SK-N-SH treated with all-trans-retinoic acid at 6 μM for 48 hours (cell line): ENCODE measurements at regions not wholly inside any gene's neighbourhood (a gene's known extent, or its start where the extent isn't known, plus 50 kb on each side); places are given as distances from the start of the nearest gene placed in this dataset.

ENCODE experiments used
- ATAC-seq: fragments of 200-7000 bp; cut with Tn5 transposase; 3 replicates; pipeline ENCODE4 v1.9.1; 2020; ENCODE audit warnings: mild to moderate bottlenecking, moderate library complexity
- ARNTL ChIP-seq: fragments of 450-650 bp; formaldehyde crosslinking; IDR thresholded peaks from 2 replicates; pipeline ENCODE4 v1.5.0; 2020; ENCODE audit warnings: low read depth, mild to moderate bottlenecking, moderate library complexity, borderline replicate concordance
- BACH2 ChIP-seq: fragments of 250-450 bp; sonication (Bioruptor Pico); IDR thresholded peaks from 2 replicates; pipeline ENCODE4 v1.9.0; 2021; ENCODE audit warnings: mild to moderate bottlenecking, borderline replicate concordance
- CSDC2 ChIP-seq: fragments of 250-450 bp; sonication (Bioruptor Pico); IDR thresholded peaks from 2 replicates; pipeline ENCODE4 v1.5.0; 2020; ENCODE audit warnings: mild to moderate bottlenecking, moderate library complexity
- ESRRG ChIP-seq: fragments of 250-450 bp; sonication (Bioruptor Pico); IDR thresholded peaks from 2 replicates; pipeline ENCODE4 v1.6.1; 2021; ENCODE audit warnings: mild to moderate bottlenecking
- GLIS3 ChIP-seq: fragments of 250-450 bp; sonication (Bioruptor Pico); IDR thresholded peaks from 2 replicates; pipeline ENCODE4 v1.5.0; 2020; ENCODE audit warnings: mild to moderate bottlenecking, moderate library complexity
- ISL1 ChIP-seq: fragments of 250-450 bp; sonication (Bioruptor Pico); IDR thresholded peaks from 2 replicates; pipeline ENCODE4 v2.1.2; 2022; ENCODE audit warnings: mild to moderate bottlenecking, moderate library complexity
- OSR1 ChIP-seq: fragments of 250-450 bp; sonication (Bioruptor Pico); IDR thresholded peaks from 2 replicates; pipeline ENCODE4 v1.8.0; 2022; ENCODE audit warnings: moderate library complexity, mild to moderate bottlenecking, inconsistent platforms
- PPARA ChIP-seq: fragments of 250-450 bp; sonication (Bioruptor Pico); IDR thresholded peaks from 2 replicates; pipeline ENCODE4 v1.5.0; 2020; ENCODE audit warnings: mild to moderate bottlenecking, borderline replicate concordance
- RARB ChIP-seq: fragments of 250-450 bp; sonication (Bioruptor Pico); IDR thresholded peaks from 2 replicates; pipeline ENCODE4 v1.8.0; 2021; ENCODE audit warnings: mild to moderate bottlenecking, moderate library complexity
- SNAI2 ChIP-seq: fragments of 250-450 bp; sonication (Bioruptor Pico); IDR thresholded peaks from 2 replicates; pipeline ENCODE4 v1.5.0; 2020; ENCODE audit warnings: mild to moderate bottlenecking, moderate library complexity
- TCF4 ChIP-seq: fragments of 250-450 bp; sonication (Bioruptor Pico); IDR thresholded peaks from 2 replicates; pipeline ENCODE4 v1.8.0; 2021; ENCODE audit warnings: mild to moderate bottlenecking, moderate library complexity, borderline replicate concordance
- TOX ChIP-seq: fragments of 250-450 bp; sonication (Bioruptor Pico); IDR thresholded peaks from 2 replicates; pipeline ENCODE4 v1.8.0; 2021; ENCODE audit warnings: mild to moderate bottlenecking, moderate library complexity, borderline replicate concordance
- ZC3H10 ChIP-seq: fragments of 250-450 bp; sonication (Bioruptor Pico); IDR thresholded peaks from 2 replicates; pipeline ENCODE4 v1.5.1; 2021; ENCODE audit warnings: mild to moderate bottlenecking, moderate library complexity
- ZFP3 ChIP-seq: fragments of 250-450 bp; sonication (Bioruptor Pico); IDR thresholded peaks from 2 replicates; pipeline ENCODE4 v1.5.0; 2020; ENCODE audit warnings: mild to moderate bottlenecking, moderate library complexity
- ZFP30 ChIP-seq: fragments of 450-650 bp; formaldehyde crosslinking; IDR thresholded peaks from 2 replicates; pipeline ENCODE4 v1.5.0; 2022; ENCODE audit warnings: mild to moderate bottlenecking, moderate library complexity
- ZNF565 ChIP-seq: fragments of 450-650 bp; formaldehyde crosslinking; conservative IDR thresholded peaks from 2 replicates; pipeline ENCODE4 v1.5.0; 2020; ENCODE audit warnings: low read depth, mild to moderate bottlenecking, moderate library complexity
- ZNF70 ChIP-seq: fragments of 450-650 bp; formaldehyde crosslinking; IDR thresholded peaks from 2 replicates; pipeline ENCODE4 v1.5.0; 2020; ENCODE audit warnings: mild to moderate bottlenecking, moderate library complexity
- ZNF8 ChIP-seq: fragments of 450-650 bp; formaldehyde crosslinking; IDR thresholded peaks from 2 replicates; pipeline ENCODE4 v1.5.0; 2020; ENCODE audit warnings: mild to moderate bottlenecking, moderate library complexity
- TF ChIP-seq, protein P1 (sequence below): fragments of 250-450 bp; sonication (Bioruptor Pico); IDR thresholded peaks from 2 replicates; pipeline ENCODE4 v1.8.0; 2021; ENCODE audit warnings: low read depth, mild to moderate bottlenecking, moderate library complexity, borderline replicate concordance
- TF ChIP-seq, protein P2 (sequence below): fragments of 250-450 bp; sonication (Bioruptor Pico); IDR thresholded peaks from 2 replicates; pipeline ENCODE4 v1.5.0; 2020; ENCODE audit warnings: mild to moderate bottlenecking, moderate library complexity
- TF ChIP-seq, protein P3 (sequence below): fragments of 250-450 bp; sonication (Bioruptor Pico); IDR thresholded peaks from 2 replicates; pipeline ENCODE4 v1.5.1; 2021; ENCODE audit warnings: mild to moderate bottlenecking, moderate library complexity
- TF ChIP-seq, protein P4 (sequence below): fragments of 250-450 bp; sonication (Bioruptor Pico); IDR thresholded peaks from 2 replicates; pipeline ENCODE4 v1.8.0; 2020; ENCODE audit warnings: mild to moderate bottlenecking, moderate library complexity, borderline replicate concordance

DNA sequence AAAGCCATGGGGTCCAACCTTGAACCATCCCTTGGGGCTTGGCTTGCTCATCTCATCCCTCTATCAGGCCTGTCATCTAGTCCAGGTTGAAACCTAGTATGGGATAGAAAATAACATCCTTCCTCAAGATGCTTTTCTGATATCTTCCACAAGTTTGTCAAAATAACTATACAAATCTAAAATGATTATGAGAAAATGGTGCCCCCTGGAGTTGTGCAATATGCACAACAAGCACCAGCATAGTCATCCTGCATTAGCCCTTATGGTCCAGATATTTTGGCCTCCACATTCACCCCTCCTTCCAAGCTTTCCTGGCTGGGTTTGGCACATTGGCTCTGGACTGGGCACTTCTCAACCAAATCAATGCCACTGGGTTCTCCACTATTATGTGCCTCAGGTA lies 101.2 kb downstream of the TBX19 start:
- TF ChIP-seq GLIS3 (CRISPR knock-in tag), result no peak
- TF ChIP-seq, protein P1, sequence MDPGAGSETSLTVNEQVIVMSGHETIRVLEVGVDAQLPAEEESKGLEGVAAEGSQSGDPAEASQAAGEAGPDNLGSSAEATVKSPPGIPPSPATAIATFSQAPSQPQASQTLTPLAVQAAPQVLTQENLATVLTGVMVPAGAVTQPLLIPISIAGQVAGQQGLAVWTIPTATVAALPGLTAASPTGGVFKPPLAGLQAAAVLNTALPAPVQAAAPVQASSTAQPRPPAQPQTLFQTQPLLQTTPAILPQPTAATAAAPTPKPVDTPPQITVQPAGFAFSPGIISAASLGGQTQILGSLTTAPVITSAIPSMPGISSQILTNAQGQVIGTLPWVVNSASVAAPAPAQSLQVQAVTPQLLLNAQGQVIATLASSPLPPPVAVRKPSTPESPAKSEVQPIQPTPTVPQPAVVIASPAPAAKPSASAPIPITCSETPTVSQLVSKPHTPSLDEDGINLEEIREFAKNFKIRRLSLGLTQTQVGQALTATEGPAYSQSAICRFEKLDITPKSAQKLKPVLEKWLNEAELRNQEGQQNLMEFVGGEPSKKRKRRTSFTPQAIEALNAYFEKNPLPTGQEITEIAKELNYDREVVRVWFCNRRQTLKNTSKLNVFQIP (CRISPR knock-in tag), result no peak
- no peak for TF ChIP-seq ZNF565 (CRISPR knock-in tag)
- no peak for TF ChIP-seq SNAI2 (CRISPR knock-in tag)
- TF ChIP-seq, protein P2, sequence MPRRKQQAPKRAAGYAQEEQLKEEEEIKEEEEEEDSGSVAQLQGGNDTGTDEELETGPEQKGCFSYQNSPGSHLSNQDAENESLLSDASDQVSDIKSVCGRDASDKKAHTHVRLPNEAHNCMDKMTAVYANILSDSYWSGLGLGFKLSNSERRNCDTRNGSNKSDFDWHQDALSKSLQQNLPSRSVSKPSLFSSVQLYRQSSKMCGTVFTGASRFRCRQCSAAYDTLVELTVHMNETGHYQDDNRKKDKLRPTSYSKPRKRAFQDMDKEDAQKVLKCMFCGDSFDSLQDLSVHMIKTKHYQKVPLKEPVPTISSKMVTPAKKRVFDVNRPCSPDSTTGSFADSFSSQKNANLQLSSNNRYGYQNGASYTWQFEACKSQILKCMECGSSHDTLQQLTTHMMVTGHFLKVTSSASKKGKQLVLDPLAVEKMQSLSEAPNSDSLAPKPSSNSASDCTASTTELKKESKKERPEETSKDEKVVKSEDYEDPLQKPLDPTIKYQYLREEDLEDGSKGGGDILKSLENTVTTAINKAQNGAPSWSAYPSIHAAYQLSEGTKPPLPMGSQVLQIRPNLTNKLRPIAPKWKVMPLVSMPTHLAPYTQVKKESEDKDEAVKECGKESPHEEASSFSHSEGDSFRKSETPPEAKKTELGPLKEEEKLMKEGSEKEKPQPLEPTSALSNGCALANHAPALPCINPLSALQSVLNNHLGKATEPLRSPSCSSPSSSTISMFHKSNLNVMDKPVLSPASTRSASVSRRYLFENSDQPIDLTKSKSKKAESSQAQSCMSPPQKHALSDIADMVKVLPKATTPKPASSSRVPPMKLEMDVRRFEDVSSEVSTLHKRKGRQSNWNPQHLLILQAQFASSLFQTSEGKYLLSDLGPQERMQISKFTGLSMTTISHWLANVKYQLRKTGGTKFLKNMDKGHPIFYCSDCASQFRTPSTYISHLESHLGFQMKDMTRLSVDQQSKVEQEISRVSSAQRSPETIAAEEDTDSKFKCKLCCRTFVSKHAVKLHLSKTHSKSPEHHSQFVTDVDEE (CRISPR knock-in tag), result no peak
- no peak for TF ChIP-seq ZNF70 (CRISPR knock-in tag)
- no peak for TF ChIP-seq ISL1 (CRISPR knock-in tag)
- TF ChIP-seq PPARA (CRISPR knock-in tag), result no peak
- TF ChIP-seq TOX (CRISPR knock-in tag), result no peak
- TF ChIP-seq, protein P3, sequence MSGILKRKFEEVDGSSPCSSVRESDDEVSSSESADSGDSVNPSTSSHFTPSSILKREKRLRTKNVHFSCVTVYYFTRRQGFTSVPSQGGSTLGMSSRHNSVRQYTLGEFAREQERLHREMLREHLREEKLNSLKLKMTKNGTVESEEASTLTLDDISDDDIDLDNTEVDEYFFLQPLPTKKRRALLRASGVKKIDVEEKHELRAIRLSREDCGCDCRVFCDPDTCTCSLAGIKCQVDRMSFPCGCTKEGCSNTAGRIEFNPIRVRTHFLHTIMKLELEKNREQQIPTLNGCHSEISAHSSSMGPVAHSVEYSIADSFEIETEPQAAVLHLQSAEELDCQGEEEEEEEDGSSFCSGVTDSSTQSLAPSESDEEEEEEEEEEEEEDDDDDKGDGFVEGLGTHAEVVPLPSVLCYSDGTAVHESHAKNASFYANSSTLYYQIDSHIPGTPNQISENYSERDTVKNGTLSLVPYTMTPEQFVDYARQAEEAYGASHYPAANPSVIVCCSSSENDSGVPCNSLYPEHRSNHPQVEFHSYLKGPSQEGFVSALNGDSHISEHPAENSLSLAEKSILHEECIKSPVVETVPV (CRISPR knock-in tag), result no peak
- TF ChIP-seq CSDC2 (CRISPR knock-in tag), result no peak
- no peak for TF ChIP-seq ZNF8 (CRISPR knock-in tag)
- TF ChIP-seq, protein P4, sequence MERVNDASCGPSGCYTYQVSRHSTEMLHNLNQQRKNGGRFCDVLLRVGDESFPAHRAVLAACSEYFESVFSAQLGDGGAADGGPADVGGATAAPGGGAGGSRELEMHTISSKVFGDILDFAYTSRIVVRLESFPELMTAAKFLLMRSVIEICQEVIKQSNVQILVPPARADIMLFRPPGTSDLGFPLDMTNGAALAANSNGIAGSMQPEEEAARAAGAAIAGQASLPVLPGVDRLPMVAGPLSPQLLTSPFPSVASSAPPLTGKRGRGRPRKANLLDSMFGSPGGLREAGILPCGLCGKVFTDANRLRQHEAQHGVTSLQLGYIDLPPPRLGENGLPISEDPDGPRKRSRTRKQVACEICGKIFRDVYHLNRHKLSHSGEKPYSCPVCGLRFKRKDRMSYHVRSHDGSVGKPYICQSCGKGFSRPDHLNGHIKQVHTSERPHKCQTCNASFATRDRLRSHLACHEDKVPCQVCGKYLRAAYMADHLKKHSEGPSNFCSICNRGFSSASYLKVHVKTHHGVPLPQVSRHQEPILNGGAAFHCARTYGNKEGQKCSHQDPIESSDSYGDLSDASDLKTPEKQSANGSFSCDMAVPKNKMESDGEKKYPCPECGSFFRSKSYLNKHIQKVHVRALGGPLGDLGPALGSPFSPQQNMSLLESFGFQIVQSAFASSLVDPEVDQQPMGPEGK (CRISPR knock-in tag), result no peak
- TF ChIP-seq ESRRG (CRISPR knock-in tag), result no peak
- no peak for TF ChIP-seq ZC3H10
- no peak for TF ChIP-seq ZFP3
- no peak for TF ChIP-seq TCF4 (CRISPR knock-in tag)
- TF ChIP-seq RARB (CRISPR knock-in tag), result no peak
- no peak for ATAC-seq

DNA sequence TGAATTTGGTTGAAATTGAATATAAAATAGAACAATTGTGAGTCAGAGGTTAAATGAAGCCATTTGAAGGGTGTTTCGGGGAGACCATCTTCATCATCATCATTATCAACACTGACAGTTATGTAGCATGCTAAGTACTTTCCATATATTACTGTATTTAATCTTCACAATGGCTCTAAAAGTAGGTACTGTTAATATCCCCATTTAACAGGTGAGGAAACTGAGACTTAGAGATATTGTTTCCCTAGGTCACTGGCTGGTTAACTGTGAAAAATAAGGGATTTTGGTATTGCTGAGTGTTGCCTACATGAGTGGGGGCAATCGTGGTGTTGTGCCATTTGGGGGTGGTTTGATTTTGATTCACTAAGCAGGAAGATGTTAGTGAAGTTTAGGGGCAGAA lies 100.3 kb downstream of the TBX19 start:
- ATAC-seq, result no peak
- TF ChIP-seq ZNF565 (CRISPR knock-in tag) (no peak), OSR1 (CRISPR knock-in tag) (no peak), PPARA (CRISPR knock-in tag) (no peak), ARNTL (CRISPR knock-in tag) (no peak), ISL1 (CRISPR knock-in tag) (no peak), ZNF70 (CRISPR knock-in tag) (no peak), ZNF8 (CRISPR knock-in tag) (no peak), GLIS3 (CRISPR knock-in tag) (no peak), TCF4 (CRISPR knock-in tag) (no peak), BACH2 (CRISPR knock-in tag) (no peak), ZFP30 (no peak), ZC3H10 (no peak), RARB (CRISPR knock-in tag) (no peak), ZFP3 (no peak), ESRRG (CRISPR knock-in tag) (no peak), TOX (CRISPR knock-in tag) (no peak)
- TF ChIP-seq, protein P1 (CRISPR knock-in tag), result no peak
- TF ChIP-seq, protein P4 (CRISPR knock-in tag), result no peak
- TF ChIP-seq, protein P2 (CRISPR knock-in tag), result no peak
